ENCODE measurements at regions not wholly inside any gene's neighbourhood (a gene's known extent, or its start where the extent isn't known, plus 50 kb on each side); places are given as distances from the start of the nearest gene placed in this dataset.
A peak's percentile ranks its signal among the peaks of the same experiment; 100 is the strongest.
"Not testable (repeated sequence)": the region's sequence is repeated elsewhere in the genome, so short reads cannot be mapped to it uniquely, and the experiment has no call there.

DNA sequence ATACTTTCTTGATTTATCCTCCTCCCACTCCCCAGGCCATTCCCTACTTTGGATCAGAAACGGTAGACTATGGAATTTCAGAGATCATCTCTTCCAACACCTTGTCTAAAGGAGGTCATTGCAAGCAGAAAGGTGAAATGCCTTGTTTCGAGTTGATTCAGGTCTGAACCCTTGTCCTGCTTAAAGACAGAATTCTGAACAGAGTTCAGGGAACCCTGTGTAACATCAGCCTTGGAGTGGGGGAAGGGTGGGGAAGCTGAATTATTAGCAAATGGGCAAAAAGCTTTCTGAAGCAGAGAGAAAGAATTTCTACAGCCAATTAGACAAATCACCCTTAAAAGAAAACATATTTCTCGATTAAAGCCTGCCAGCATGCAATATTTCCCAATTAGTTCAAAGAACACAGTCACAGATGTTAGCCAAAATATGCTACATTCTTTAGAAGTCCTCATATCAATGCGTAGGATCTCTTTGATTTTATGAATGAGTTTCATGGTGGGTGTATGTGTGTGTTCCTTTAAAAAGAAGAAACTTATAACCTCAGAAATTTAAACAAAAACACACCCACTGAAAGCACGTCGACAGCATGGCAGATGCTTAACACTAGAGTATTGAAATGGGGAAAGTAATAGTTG, 353.1 kb downstream of the RND3 start:
- no peak for DNase-seq (ENCODE audit: missing footprints)
- no peak for ATAC-seq
- intact Hi-C loops (cut with DNase I), result no loop called here

DNA sequence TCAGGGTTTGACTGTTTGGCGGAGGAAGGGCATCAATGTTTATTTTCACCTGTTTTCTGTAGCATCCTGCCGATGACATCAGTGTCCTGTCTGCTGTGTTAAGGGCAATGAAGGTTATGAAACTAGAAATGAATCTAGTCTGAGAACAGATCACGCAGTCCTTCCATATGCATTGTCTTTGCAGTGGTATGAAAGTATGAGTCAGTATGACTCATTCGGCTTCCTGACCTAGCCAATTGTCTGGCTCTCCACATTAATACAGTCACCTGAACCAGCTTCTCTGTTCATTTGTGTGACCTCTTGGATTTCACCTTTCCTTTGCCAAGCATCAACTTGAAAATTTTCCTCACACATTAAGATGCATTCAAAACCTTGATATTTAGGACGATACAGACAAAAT, 353.8 kb downstream of the RND3 start:
- ATAC-seq (no peak), DNase-seq (ENCODE audit: missing footprints) (no peak)
- intact Hi-C loops (cut with DNase I), result no loop called here

DNA sequence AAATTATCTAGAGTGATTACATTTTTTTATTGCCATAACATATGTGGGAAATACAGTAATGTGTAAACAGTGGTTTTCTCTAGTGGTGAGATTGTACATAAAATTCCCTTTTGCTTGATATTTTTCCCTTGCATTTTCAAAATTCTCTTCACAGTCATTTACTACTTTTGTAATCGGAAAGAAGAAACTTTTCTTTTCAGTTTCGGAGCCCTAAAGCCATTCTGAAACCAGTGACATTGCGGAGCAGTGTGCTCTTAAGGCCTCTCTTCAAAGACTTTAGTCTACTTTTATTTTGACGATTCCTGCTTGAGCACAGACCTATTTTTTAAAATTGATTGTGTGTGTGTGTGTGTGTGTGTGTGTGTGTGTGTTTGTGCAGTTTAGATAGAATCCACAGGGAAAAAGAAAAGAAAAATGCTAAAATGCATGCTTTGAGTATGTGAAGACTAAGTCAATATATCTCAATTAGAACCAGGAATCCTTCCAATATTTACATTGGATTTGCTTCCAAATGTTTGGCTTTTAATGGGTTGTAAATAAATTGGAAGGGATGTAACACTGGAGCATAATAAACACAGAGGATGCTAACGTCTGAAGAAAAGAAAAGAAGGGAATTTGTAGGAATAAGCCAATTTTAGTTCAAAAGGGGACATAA, 357.4 kb downstream of the RND3 start:
- DNase-seq (ENCODE audit: missing footprints) (no peak), ATAC-seq (no peak)
- intact Hi-C loops (cut with DNase I), result no loop called here

DNA sequence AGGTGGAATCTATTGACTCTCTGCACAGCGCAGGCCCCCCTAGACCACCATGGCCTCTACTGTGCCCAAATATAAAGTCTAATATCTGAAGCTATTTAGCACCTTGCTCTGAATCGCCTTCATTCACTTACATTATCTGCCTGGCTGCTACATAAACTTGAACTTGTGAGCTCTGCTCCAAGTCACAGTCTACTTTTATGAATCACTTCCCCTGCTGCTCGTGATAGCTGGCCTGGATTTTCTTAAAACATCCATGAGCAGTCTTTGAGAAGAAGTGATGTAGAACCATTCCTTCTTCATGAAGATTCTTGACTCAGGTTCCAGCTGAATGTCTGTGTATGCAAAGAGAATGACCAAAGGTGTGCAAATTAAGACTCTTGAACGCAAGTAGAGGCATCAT, 359.5 kb downstream of the RND3 start:
- ATAC-seq (no peak), DNase-seq (ENCODE audit: missing footprints) (no peak)
- intact Hi-C loops (cut with DNase I), result no loop called here

DNA sequence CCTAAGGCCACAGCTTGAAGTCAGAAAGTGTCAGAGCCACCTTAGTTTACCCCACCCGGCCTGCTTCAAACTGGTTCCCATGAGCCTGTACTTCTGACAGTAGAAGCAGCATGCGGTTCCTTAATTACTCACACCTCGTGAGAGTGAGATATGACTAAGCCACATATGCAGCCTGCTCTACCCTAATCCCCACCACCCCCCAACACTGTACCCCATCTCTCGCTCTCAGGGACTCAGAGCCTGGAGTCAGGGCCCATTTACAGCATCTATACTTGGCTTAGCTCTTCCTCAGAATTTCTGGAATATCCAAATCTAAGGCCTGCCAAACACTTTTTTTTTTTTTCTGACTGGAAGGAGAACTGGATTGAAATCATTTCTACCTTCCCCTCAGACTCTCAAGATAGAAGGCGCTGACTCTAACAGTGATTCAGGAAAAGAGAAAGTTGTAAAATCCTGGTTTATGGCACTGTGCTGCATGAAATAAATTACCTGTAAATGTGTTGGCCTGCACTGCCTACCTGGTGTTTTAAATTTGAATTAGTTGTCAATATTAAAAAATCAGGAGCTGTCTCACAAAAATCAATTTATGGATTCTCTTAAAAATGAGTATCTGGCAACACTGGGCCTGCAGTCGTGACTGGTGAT, 360.0 kb downstream of the RND3 start:
- intact Hi-C loops (cut with DNase I), result no loop called here
- no peak for ATAC-seq
- DNase-seq (ENCODE audit: missing footprints), result no peak

DNA sequence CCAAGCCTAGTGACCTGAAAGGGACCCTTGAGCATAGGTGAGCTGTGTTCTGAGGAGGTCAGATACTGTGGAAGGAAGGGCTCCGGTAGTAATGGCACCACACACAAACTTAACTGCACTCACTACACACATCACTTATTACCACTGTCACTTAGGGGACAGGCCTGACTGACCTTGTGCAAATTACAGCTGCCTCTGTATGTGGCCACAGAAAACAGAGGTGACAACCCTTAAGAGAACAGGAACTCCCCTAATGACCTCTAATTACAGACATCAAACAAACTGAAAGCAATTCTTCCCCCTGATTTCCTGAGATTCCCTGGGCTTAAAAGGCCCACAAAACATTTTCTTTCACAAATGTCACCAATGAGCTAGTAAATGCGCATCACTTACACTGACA, 360.6 kb downstream of the RND3 start:
- ATAC-seq (no peak), DNase-seq (ENCODE audit: missing footprints) (no peak)
- intact Hi-C loops (cut with DNase I), result no loop called here

DNA sequence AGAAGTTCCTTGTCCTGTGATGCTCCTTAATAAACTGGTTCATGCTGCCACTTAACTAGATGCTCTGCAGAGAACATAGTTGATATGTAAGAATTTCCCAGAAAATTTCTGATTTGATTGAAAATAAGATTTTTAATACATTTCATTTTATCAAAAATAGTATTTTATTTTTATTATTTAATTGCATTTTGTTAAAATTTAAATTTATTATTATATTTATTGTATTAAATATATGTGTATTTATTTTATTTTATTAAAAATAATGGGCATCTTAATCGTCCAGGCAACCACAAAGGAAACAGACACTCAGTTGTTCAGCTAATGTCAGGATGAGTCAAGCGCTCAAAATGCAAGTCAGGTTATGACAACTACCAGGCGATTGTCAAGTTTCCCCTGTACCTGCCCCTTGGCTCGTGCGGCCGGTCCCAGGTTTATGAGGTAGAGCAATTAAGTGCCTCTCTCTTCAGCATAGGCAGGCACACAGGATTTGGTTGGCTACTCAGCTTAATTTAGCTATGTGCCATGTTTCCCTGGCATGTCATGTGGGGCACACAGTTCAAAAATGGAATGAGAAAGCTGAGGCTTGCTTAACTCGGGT, 361.2 kb downstream of the RND3 start:
- ATAC-seq, result no peak
- no peak for DNase-seq (ENCODE audit: missing footprints)
- intact Hi-C loops (cut with DNase I), result no loop called here

DNA sequence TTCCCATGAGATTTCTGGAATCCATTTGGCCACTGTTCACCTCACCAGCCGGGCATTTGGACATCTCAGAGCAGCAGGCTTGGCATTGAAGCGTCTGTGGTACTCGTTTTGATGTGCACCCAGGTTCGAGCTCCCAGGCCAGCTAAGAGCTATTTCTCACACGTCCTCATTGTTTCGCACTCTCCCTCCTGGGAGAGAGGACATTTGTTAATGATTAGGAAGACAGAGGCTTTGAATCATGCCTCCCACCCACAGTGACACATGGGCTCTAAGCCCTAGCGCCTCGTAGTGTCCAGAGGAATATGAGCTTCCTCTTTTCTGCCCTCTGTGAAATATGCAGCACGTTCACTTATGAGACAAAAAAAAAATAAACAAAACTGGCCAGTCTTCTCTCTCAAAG, 361.8 kb downstream of the RND3 start:
- intact Hi-C loops (cut with DNase I), result no loop called here
- no peak for ATAC-seq

DNA sequence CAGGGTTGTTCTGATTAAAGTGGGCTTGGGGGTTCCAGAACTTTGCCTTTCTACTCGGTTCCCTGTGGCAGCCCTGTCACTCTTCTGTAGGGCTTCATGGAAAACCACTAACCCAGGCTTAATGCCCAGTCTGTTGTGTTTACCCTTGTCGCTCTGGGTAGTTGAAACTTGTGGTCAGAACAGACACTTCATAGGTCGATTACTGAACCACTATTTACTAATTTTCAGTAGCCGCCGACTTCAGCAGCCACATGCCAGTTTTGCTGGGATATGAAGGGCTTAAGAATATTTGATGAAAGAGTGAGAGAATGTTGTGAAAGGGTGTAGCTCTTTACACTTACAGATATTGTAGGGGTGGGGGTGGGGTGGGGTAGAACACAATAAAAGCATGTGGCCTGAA, 362.3 kb downstream of the RND3 start:
- intact Hi-C loops (cut with DNase I), result no loop called here
- no peak for ATAC-seq
- DNase-seq (ENCODE audit: missing footprints), result no peak

More for the DNA sequence above, 361.8 kb downstream of the RND3 start:
- DNase-seq (ENCODE audit: missing footprints), result no peak

DNA sequence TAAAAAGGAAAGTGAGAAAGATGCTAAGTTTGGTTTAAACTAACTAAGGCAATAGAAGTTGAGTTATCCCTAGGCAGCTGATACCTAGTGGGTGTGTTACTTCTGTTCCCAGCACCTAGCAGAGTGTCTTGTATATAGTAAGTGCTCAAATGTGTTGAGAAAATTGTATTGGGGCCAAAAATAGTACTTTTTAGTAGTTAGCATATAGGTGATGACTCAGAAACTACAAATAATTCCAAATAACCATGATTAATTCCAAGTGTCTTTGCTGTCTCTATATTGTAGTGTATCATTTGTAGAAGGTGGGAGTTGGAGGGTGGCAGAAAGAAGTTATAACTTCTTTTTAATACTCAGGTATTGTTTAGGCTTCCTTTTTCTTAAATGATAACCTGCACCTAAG, 362.7 kb downstream of the RND3 start:
- ATAC-seq (no peak), DNase-seq (ENCODE audit: missing footprints) (no peak)
- intact Hi-C loops (cut with DNase I), result no loop called here

DNA sequence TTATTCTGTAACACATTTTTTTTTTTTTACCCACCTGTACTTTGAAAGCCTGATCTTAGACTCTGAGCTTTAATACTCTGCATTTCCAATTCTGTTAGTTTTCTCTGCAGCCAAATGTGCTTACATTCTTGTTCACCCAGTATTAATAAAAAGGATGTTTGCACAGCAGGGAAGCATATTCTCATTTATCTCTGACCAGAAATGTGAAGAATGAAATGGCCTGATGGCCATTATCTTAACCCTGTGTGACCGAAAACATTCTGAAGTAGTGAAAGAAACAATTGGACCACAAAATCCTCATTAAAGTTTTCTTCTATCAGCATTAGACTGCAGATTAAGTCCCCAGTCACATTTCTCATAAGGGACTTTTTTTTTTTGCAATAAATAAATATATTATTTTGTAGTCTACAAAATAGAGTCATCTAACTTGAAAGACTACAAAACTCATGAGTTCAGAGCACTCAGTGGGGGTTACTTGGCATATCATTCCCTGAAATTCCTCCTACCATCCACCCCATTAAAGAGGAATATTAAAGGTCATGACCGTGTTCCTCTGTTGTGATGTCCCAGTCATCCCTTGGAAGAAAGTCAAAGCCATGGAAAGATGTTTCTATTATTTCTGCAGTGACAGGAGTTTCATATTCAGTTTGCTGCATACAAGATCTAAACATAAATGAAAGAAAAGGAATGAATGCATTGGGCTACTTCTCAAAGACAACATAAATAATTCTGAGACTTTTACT, 364.4 kb downstream of the RND3 start:
- intact Hi-C loops (cut with DNase I), result no loop called here

DNA sequence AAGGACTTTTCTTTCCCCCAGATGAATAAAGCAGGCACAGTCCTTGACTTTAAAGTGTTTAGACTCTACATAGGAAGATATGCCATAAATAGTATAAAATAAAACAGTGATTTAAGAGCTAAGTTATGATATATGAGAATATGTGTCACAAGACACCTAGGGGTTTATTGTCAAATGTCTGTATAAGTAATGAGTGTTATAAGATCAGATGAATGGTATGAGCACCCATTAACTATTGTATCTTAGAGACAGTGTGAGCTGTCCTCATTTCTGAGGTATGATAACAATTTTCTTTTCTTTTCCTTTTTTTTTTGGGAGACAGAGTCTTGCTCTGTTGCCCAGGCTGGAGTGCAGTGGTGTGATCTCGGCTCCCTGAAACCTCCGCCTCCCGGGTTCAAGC, 365.3 kb downstream of the RND3 start:
- ATAC-seq (no peak), DNase-seq (ENCODE audit: missing footprints) (no peak)
- intact Hi-C loops (cut with DNase I), result no loop called here

More for the DNA sequence above, 364.4 kb downstream of the RND3 start:
- ATAC-seq (no peak), DNase-seq (ENCODE audit: missing footprints) (no peak)

DNA sequence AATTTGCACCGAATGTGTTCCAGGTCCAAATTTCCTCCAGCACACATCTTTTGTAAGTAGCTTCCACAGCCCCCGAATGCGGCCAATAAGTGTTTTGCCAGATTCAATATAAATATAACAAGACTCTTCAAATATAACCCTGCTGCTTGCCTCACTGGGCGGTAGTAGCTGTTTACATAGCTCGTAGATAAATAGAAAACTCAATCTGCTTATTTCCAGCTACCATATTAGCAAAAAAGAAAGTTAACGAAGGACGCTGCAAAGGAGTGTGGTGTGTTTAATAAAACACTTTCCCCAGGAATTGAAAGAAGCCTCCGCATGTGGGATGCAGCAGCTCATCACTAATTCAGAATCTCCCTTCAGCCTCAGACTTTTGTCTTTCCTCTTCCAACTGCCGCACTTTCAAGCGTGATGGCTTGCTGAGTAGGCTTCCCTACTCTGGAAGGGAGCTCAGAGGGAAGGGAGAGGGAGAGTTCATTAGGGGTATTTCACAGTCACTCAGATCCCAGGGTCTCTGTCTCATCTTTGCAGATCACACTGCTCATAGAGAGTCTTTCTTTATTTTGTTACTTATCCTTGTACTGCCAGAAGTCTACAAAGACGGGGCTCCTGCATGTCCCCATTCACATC, 367.0 kb downstream of the RND3 start:
- no peak for DNase-seq (ENCODE audit: missing footprints)
- no peak for ATAC-seq
- intact Hi-C loops (cut with DNase I), result no loop called here

DNA sequence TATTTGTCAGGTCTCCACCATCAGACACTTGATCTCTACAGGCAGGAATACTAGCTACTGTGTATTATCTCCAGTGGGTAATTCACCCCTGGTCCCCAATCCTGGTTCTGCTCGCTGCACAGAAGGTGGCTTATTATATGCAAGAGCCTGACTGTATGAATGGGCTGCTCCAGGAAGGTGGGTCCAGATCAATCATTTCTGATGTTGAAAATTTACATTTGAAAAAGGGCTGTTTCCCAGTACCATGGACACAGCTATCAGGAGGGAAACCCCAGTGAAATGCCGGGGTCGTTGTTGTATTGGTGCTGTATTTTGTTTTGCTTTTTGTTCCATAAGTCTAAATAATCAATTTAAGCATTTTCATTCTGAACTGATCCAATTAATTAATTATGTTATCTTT, 367.6 kb downstream of the RND3 start:
- DNase-seq (ENCODE audit: missing footprints) (no peak), ATAC-seq (no peak)
- intact Hi-C loops (cut with DNase I), result no loop called here

DNA sequence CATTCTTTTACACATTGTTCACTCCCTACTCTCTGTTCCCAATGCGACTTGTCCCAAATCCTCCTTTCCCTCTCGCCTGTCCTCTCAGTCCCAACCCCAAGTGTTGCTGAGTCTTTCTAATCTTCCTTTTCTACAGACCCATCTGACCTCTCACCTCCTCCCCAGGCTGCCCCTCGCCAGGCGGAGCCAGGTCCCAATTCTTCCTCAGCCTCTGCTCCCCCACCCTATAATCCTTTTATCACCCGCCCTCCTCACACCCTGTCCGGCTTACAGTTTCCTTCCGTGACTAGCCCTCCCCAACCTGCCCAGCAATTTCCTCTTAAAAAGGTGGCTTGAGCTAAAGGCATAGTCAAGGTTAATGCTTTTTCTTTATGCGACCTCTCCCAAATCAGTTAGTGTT, 373.4 kb downstream of the RND3 start:
- ATAC-seq; DNase-seq (ENCODE audit: missing footprints); intact Hi-C loops (cut with DNase I): not testable (repeated sequence)

DNA sequence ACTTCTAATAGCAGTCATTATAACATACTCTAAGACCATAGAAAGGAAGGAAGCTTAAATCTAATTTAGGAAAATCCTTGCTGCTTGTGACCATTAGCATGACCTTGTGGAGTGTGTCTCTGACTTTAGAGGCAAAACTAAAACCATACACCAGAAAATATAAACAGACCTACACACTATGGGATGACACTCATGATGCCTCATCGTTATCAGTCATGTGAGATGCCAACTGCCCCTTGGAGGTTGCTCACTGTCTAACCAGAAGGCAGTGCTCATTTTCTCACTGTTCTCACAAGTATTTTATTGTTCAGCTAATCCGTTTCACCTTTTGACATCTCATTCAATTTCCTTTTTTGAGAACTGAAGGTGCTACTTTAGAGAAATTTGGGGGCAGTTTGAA, 376.9 kb downstream of the RND3 start:
- intact Hi-C loops (cut with DNase I), result no loop called here
- no peak for DNase-seq (ENCODE audit: missing footprints)
- ATAC-seq, result no peak

DNA sequence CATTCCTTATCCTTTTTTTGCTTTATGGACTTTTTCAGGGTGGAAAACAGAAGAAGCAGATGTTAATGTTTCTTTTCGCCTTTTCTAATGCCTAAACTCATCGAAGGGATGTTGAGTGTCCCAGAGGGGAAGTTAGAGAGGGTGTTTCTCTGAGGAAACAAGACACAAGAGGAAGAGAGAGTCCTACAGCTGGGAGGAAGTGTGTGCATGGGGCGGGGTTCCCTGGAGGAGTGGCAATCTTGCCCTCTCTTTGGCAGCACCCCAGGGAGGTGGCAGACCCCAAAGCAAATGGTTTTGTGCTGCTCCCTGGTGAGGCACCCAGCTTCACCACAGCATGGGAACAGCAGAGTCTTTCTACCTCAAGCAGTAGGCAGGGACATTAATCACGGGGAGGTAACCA, 377.6 kb downstream of the RND3 start:
- ATAC-seq (peak; percentile 31), DNase-seq (ENCODE audit: missing footprints) (no peak)

DNA sequence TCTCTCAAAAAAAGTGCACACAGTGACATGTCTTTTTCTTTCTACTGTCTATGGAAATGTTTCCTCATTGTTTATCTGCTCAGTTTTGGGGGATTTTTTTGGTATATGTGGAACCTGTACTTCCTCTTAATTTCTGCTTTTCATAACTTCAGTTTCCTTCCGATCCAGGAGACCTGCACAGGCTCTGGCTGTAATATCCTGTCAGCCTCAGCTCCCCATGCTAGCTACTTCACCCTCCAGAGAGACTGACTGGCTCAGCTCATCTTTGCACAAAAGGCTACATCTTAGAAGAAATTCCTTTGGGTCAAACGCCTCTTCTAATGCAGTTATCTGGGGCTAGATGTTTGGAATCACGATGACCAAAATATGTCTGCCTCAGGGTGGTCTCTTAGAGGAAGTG, 378.4 kb downstream of the RND3 start:
- intact Hi-C loops (cut with DNase I), result no loop called here
- ATAC-seq (no peak), DNase-seq (ENCODE audit: missing footprints) (no peak)

More for the DNA sequence above, 377.6 kb downstream of the RND3 start:
- intact Hi-C loops (cut with DNase I), result no loop called here

DNA sequence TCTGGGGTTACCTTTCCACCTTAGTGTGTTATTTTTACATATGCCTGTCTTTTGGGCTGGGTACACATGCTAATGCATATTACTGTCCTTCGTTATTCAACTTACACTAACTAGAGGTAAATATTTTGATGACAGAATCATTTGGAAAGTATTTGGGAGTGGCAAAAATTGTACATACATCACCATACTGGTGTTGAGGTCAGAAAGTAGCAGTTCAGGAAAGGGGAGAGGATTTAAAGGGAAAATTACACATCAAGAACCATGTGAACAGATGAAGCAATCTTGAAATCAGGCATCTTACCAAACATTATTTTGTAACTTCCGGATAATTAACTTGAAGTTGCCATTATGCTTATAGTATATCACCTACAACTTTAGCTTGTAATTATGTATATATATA, 379.7 kb downstream of the RND3 start:
- no peak for DNase-seq (ENCODE audit: missing footprints)
- intact Hi-C loops (cut with DNase I), result no loop called here
- ATAC-seq, result no peak

Data from Right ventricle myocardium inferior (tissue), 1 donor.